ENCODE measurements at regions not wholly inside any gene's neighbourhood (a gene's known extent, or its start where the extent isn't known, plus 50 kb on each side); places are given as distances from the start of the nearest gene placed in this dataset.

DNA sequence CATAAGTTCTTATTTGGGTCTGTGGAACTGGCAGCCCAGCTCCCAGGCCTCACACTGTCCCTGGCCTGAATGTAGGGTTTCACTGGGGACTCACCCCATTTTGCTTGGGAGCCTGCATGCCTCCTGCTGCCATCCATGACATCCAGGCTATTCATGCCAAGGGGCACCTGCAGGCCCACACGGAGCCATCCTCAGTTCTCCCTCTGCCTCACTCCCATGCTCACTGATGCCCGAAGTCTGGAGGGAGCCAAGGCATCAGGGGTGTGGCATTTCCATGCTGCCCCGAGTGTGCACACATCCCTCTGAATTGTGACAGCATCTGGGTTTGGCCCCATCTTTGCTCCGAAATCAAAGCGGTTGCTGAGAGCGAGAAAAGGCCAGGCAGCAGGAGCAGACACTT is 67.4 kb upstream of the ZNF804A start:
- TF ChIP-seq, protein P1, sequence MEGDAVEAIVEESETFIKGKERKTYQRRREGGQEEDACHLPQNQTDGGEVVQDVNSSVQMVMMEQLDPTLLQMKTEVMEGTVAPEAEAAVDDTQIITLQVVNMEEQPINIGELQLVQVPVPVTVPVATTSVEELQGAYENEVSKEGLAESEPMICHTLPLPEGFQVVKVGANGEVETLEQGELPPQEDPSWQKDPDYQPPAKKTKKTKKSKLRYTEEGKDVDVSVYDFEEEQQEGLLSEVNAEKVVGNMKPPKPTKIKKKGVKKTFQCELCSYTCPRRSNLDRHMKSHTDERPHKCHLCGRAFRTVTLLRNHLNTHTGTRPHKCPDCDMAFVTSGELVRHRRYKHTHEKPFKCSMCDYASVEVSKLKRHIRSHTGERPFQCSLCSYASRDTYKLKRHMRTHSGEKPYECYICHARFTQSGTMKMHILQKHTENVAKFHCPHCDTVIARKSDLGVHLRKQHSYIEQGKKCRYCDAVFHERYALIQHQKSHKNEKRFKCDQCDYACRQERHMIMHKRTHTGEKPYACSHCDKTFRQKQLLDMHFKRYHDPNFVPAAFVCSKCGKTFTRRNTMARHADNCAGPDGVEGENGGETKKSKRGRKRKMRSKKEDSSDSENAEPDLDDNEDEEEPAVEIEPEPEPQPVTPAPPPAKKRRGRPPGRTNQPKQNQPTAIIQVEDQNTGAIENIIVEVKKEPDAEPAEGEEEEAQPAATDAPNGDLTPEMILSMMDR (IDR thresholded peaks at IDR 0.05), result no peak
- no peak for TF ChIP-seq POLR2A (IDR thresholded peaks at IDR 0.05)

All from thyroid gland (tissue), 4 donors.